GM06990 (cell line): ENCODE measurements at regions not wholly inside any gene's neighbourhood (a gene's known extent, or its start where the extent isn't known, plus 50 kb on each side); places are given as distances from the start of the nearest gene placed in this dataset.

Source experiments
- DNase-seq: peaks from one replicate; pipeline ENCODE4 v3.0.0-alpha.2; 2011; ENCODE audit not compliant: insufficient read length; ENCODE audit errors: extremely low read depth
- H3K27me3 ChIP-seq: replicated peaks from 2 replicates; pipeline ENCODE4 v1.6.0; 2011; ENCODE audit warnings: low read length; ENCODE audit not compliant: control insufficient read depth, insufficient read depth
- H3K36me3 ChIP-seq: 2 replicates; pipeline ENCODE4 v1.5.1; 2011; ENCODE audit warnings: low read length; ENCODE audit not compliant: control insufficient read depth, insufficient read depth
- H3K4me3 ChIP-seq: replicated peaks from 2 replicates; pipeline ENCODE4 v1.5.1; 2011; ENCODE audit warnings: low read depth, mild to moderate bottlenecking, control low read depth, low read length
- TF ChIP-seq, protein P1 (sequence below): IDR thresholded peaks from 2 replicates; pipeline ENCODE4 v1.5.1; 2011; ENCODE audit warnings: low read length, control low read depth, mild to moderate bottlenecking, inconsistent platforms; ENCODE audit not compliant: insufficient read depth, poor library complexity, severe bottlenecking

DNA sequence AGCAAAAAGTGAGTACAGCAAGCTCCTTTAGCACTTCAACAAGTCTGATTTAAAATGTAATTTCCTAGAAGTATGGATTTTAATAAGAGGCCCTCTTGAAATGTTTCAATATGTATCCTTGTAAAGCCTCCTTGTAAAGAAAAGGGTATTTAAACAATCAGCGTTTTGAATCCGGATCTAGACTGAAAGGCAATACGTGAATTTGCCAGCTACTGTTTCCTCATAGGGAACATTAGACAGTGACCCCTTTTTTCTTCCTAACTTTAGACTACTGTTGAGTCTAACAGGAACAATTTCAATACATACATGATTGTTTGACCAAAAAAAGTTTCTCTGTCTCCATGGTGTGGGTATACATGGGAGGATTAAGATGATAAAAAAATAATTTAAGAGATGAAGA is 395.0 kb downstream of the TFAP2A start:
- DNase-seq, result no peak
- Histone ChIP-seq H3K4me3 (no peak overlapping the region), H3K36me3 (no peaks in the 10 kb centered on the region), H3K27me3 (no peaks in the 10 kb centered on the region)
- TF ChIP-seq, protein P1, sequence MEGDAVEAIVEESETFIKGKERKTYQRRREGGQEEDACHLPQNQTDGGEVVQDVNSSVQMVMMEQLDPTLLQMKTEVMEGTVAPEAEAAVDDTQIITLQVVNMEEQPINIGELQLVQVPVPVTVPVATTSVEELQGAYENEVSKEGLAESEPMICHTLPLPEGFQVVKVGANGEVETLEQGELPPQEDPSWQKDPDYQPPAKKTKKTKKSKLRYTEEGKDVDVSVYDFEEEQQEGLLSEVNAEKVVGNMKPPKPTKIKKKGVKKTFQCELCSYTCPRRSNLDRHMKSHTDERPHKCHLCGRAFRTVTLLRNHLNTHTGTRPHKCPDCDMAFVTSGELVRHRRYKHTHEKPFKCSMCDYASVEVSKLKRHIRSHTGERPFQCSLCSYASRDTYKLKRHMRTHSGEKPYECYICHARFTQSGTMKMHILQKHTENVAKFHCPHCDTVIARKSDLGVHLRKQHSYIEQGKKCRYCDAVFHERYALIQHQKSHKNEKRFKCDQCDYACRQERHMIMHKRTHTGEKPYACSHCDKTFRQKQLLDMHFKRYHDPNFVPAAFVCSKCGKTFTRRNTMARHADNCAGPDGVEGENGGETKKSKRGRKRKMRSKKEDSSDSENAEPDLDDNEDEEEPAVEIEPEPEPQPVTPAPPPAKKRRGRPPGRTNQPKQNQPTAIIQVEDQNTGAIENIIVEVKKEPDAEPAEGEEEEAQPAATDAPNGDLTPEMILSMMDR, result no peak

DNA sequence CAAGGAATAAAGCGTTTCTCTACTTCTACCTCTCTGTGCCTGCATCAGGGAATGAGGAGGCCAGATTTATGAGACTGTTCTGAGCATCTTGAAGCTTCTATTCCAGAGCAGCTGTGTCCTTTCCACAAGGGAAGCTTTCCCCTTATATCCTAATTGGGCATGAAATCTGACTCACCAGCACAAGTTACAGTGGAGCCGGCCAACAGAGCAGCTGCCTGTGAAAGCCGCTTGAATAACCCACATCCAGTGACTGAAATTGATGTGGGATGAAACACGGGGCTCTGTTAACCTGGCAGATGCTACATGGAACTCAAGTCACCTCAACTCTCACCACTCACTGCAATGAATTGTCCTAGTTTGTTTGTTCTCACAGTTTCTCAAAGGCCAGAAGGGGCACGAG is 400.3 kb downstream of the TFAP2A start:
- TF ChIP-seq, protein P1, result no peak
- Histone ChIP-seq H3K27me3 (no peaks in the 10 kb centered on the region), H3K36me3 (no peaks in the 10 kb centered on the region), H3K4me3 (no peak overlapping the region)
- DNase-seq, result no peak

DNA sequence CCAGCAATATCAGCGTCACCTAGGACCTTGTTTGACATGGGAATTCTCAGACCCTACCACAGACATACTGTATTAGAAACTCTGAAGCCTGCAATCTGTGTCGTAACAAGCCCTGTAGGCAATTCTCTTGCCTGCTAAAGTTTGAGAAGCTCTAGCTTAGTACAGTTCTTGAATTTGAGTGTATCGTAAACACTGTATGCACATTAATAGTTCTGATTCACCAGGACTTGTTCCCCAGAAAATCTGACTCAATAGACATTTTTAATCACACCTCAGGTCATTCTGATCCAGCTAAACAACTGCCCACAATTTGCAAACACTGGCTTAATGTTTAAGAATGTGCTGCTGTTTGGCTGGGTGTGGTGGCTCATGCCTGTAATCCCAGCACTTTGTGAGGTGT is 414.3 kb downstream of the TFAP2A start:
- Histone ChIP-seq H3K36me3 (no peaks in the 10 kb centered on the region), H3K27me3 (no peaks in the 10 kb centered on the region), H3K4me3 (no peak overlapping the region)
- TF ChIP-seq, protein P1, result no peak
- no peak for DNase-seq

DNA sequence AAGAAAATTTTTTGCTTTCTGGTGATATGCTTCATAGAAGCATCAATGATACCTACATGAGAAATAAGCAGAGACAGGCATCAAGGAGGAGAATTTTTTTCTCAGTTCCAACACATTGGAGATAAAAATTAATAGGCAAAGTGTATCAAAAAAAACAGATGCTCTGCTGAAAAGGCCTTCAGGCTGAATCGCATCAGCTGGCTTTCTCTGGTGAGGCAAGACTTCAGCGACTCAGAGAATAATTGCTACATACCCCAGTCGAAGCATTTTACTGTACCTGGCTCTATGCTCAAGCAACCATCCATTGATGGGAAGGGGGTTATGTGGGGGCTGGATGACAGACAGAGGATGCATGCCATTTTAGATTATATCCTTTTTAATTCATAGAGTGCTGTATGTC is 415.1 kb downstream of the TFAP2A start:
- Histone ChIP-seq H3K27me3 (no peaks in the 10 kb centered on the region), H3K4me3 (no peak overlapping the region), H3K36me3 (no peaks in the 10 kb centered on the region)
- TF ChIP-seq, protein P1, result no peak
- DNase-seq, result no peak

DNA sequence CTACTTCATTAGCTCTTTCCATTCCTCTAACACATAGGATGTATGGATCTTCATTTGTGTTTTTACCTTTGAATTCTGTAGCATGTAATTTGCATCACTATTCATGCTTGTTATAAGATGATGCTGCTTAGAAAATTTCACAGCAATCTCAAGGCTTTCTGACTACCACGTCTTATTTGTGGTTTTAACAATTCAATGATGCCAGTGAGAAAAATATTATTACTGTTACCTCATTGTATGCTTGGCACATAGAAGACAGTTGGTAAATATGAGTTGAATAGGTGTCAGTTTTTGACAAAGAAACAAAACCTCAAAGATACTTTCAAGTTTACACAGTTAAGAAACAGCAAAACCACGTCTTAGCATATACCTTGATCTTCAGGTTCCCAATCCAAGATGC is 428.6 kb downstream of the TFAP2A start:
- H3K4me3 ChIP-seq, result no peak overlapping the region
- TF ChIP-seq, protein P1, result no peak

DNA sequence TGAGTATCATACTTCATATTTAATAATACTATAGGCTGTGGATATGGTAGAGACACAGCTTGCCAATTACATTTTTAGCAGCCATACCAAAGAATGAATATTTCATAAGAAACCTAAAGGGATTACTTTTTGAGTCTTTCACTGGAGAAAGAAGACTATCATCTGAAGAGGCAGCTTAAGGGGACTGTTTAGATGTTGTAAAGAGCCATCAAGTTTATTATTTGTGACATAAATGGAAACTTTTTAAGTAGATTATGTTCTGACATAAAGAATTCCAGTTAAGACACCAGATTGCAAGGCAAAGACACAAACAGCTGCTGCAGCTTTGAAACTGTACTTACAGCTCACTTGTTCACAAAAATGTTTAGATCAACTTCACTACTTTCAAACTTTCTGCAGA is 429.4 kb downstream of the TFAP2A start:
- DNase-seq, result no peak
- H3K36me3 ChIP-seq, result no peaks in the 10 kb centered on the region
- TF ChIP-seq, protein P1, result no peak
- H3K4me3 ChIP-seq, result no peak overlapping the region
- no peaks in the 10 kb centered on the region for H3K27me3 ChIP-seq

More for the DNA sequence above, 428.6 kb downstream of the TFAP2A start:
- DNase-seq, result peak; percentile 18
- Histone ChIP-seq H3K27me3 (no peaks in the 10 kb centered on the region), H3K36me3 (no peaks in the 10 kb centered on the region)
